ENCODE measurements at regions not wholly inside any gene's neighbourhood (a gene's known extent, or its start where the extent isn't known, plus 50 kb on each side); places are given as distances from the start of the nearest gene placed in this dataset.

DNA sequence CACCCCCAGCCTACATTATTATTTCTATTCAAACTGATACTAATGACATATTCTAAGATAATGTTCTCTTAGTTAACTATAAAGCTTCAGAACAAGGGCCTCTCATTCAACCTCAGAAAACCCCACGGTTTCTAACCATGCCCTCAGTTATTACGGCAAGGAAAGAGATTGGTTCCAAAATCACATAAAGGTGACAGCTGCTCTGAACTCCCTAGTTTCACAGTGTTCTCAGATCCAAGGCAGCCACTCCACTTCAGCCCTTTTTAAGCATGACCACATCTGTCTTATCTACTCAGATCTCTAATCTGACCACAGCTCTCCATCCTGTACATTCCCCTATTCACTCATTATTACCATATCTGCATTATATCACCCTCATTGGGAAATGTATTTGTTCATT lies 98.8 kb upstream of the CEP85L start:
- intact Hi-C loops (cut with micrococcal nuclease) = no loop called here
- no peaks in the 10 kb centered on the region for H3K27me3 ChIP-seq (ENCODE audit: low read depth)
- no peaks in the 10 kb centered on the region for H3K36me3 ChIP-seq
- H3K4me3 ChIP-seq = no peak overlapping the region
- no peak for DNase-seq
- H3K27ac ChIP-seq (replicated peaks) = no peak overlapping the region
- H3K4me1 ChIP-seq = peaks cover 8% of the 10 kb centered on the region
- H3K9me3 ChIP-seq (replicated peaks) = no peaks in the 10 kb centered on the region
- TF ChIP-seq, protein P1, sequence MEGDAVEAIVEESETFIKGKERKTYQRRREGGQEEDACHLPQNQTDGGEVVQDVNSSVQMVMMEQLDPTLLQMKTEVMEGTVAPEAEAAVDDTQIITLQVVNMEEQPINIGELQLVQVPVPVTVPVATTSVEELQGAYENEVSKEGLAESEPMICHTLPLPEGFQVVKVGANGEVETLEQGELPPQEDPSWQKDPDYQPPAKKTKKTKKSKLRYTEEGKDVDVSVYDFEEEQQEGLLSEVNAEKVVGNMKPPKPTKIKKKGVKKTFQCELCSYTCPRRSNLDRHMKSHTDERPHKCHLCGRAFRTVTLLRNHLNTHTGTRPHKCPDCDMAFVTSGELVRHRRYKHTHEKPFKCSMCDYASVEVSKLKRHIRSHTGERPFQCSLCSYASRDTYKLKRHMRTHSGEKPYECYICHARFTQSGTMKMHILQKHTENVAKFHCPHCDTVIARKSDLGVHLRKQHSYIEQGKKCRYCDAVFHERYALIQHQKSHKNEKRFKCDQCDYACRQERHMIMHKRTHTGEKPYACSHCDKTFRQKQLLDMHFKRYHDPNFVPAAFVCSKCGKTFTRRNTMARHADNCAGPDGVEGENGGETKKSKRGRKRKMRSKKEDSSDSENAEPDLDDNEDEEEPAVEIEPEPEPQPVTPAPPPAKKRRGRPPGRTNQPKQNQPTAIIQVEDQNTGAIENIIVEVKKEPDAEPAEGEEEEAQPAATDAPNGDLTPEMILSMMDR (IDR thresholded peaks at IDR 0.05; ENCODE audit: borderline replicate concordance) = no peak

DNA sequence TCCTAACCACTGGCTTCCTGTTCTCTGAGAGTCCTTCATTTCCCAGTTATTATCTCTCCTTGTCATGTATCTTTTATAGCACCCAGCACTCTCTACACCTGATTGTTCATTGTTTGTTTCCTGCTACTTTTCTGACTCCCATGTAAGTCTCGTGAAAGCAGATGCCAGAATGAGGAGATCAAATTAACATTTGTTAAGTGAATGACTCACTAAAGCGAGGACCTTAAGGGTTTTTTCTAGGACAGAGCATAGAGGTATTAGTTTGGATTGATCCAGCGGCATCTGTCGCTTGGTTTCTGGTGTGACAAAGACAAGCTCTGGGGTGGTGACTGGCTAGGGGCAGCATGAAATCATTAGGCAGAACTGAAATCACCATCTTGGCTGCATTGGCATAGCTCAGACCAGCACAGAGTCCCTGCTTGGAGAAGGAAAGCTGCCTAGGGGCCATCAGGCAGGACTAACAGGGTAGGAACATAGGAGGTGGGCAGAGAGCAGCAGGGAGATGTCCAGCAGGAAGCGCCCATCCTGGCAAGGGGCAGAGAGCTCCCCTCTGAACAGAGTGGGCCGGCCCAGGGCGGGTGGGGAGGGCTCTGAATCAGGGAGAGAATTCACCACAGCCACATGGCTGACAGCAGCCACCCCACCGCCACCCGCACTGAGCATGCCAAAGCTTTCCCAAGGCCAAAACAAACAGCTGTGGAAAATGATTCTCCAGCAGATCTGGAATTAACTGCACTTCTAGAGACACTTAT lies 97.1 kb upstream of the CEP85L start:
- Histone ChIP-seq H3K27ac (replicated peaks) (no peak overlapping the region), H3K27me3 (ENCODE audit: low read depth) (no peaks in the 10 kb centered on the region), H3K4me3 (no peak overlapping the region), H3K36me3 (no peaks in the 10 kb centered on the region), H3K4me1 (peaks cover 24% of the 10 kb centered on the region), H3K9me3 (replicated peaks) (no peaks in the 10 kb centered on the region)
- intact Hi-C loops (cut with micrococcal nuclease) = no loop called here
- TF ChIP-seq, protein P1 (IDR thresholded peaks at IDR 0.05; ENCODE audit: borderline replicate concordance) = no peak
- DNase-seq = no peak

DNA sequence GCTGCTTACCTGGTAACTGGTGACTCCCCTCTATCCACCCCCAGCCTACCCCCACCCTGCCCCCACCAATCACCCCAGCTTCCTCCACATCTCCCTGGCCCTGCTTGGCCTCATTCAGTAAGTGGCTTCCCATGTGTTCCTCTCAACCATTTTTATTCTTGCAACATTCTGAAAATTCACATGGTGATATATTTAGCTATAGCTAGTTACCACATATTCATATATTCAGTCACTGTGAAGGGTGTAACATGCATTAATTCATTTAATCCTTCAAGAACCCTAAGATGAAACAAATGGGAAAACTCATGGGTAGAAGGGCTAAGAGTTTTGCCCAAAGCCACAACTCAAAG lies 95.4 kb upstream of the CEP85L start:
- intact Hi-C loops (cut with micrococcal nuclease) = no loop called here

DNA sequence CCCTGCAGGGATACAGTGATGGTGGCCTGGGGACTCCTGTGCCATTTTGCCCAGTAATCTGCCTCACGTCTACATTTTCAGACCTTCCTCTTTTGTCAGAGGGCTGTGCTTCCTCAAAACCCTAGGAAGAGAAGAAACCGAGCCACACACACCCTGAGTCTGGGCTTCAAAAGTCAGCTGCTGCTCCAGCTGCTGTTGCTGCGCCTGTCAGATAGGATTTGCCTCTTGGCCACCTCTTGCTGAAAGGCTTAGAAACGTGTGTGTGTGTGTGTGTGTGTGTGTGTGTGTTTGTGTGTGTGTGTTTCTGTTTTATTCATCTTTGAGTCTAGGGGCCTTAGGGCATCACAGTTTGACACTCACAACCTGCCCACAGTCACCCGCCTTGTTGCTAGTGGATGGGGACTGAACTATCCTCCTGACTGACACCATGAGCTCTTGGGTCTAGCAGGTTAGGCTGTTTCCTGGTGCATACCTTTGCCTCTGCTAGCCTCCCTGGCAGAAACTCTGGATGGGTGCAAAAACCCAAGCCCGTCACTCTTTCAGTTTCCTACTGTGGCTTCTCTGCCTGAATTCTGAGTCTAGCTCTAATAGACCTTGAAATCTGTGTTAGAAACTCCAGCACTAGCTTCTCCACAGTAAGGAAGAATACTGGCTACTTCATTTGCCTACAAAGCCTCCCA lies 94.9 kb upstream of the CEP85L start:
- no peak overlapping the region for H3K27ac ChIP-seq (replicated peaks)

More for the DNA sequence above, 95.4 kb upstream of the CEP85L start:
- no peaks in the 10 kb centered on the region for H3K27me3 ChIP-seq (ENCODE audit: low read depth)
- H3K27ac ChIP-seq (replicated peaks) = no peak overlapping the region
- no peak overlapping the region for H3K4me3 ChIP-seq
- TF ChIP-seq, protein P1 (IDR thresholded peaks at IDR 0.05; ENCODE audit: borderline replicate concordance) = no peak
- DNase-seq = no peak
- H3K36me3 ChIP-seq = no peaks in the 10 kb centered on the region
- no peaks in the 10 kb centered on the region for H3K9me3 ChIP-seq (replicated peaks)
- peaks cover 25% of the 10 kb centered on the region for H3K4me1 ChIP-seq

DNA sequence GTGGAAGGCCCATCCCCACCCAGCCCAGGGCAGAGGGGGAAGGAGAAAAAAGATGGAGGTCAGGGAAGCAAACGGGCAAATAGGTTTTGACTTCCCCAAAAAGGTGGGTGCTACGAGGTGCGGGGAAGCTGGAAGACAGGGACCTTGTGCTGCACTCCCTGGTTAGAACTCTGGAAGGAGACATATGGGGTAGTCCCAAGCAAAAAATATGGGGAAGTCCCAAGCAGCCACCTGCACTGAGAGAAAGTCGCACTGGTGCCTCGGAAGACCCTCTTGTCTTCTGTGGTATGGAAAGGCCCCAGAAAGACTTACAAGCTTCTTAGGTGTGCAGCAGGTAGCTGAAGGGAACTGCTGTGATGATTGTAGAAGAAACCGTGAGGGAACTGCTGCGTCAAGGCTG lies 93.8 kb upstream of the CEP85L start:
- DNase-seq = no peak
- Histone ChIP-seq H3K4me1 (peaks cover 34% of the 10 kb centered on the region), H3K4me3 (no peak overlapping the region), H3K36me3 (no peaks in the 10 kb centered on the region), H3K27me3 (ENCODE audit: low read depth) (no peaks in the 10 kb centered on the region), H3K9me3 (replicated peaks) (no peaks in the 10 kb centered on the region), H3K27ac (replicated peaks) (no peak overlapping the region)
- intact Hi-C loops (cut with micrococcal nuclease) = no loop called here
- TF ChIP-seq, protein P1 (IDR thresholded peaks at IDR 0.05; ENCODE audit: borderline replicate concordance) = no peak

More for the DNA sequence above, 94.9 kb upstream of the CEP85L start:
- intact Hi-C loops (cut with micrococcal nuclease) = no loop called here
- TF ChIP-seq, protein P1 (IDR thresholded peaks at IDR 0.05; ENCODE audit: borderline replicate concordance) = no peak
- DNase-seq = no peak
- H3K36me3 ChIP-seq = no peaks in the 10 kb centered on the region
- H3K9me3 ChIP-seq (replicated peaks) = no peaks in the 10 kb centered on the region
- H3K4me3 ChIP-seq = no peak overlapping the region
- H3K27me3 ChIP-seq (ENCODE audit: low read depth) = no peaks in the 10 kb centered on the region
- H3K4me1 ChIP-seq = peaks cover 25% of the 10 kb centered on the region

All from left ventricle myocardium inferior (tissue), 1 donor.